ENCODE measurements at regions not wholly inside any gene's neighbourhood (a gene's known extent, or its start where the extent isn't known, plus 50 kb on each side); places are given as distances from the start of the nearest gene placed in this dataset.

- TF ChIP-seq EZH2phosphoT487 (conservative IDR thresholded peaks at IDR 0.05; ENCODE audit: low read length) (no peak), CTCF (IDR thresholded peaks at IDR 0.05; ENCODE audit: insufficient read depth, low read length, poor library complexity, severe bottlenecking) (no peak)
These were observed 81.9 kb upstream of the WNT7B start for GRCh38 chr22:46058591-46059519.

Measured in SU-DHL-6 (cell line).